Body of pancreas (tissue), 4 donors: ENCODE measurements at regions not wholly inside any gene's neighbourhood (a gene's known extent, or its start where the extent isn't known, plus 50 kb on each side); places are given as distances from the start of the nearest gene placed in this dataset.

ENCODE experiments used
- ATAC-seq: fragments of 150-250 bp; one replicate; pipeline ENCODE4 v1.9.1; 2016
- DNase-seq, 4 donors: peaks; one replicate each; pipeline ENCODE4 v3.0.0-alpha.2; 2019
- H3K27ac ChIP-seq, 4 donors: fragments of 200-600 bp; sonication (generic); 1 replicate in 3 of 4; 2 replicates in 1 of 4; pipeline versions ENCODE4 v1.5.1 to v1.6.1; 2016 to 2019; ENCODE audit warnings: mild to moderate bottlenecking in 1 of 4, mixed read lengths in 1 of 4, moderate library complexity in 1 of 4
- H3K27me3 ChIP-seq, 2 donors: fragments of 200-600 bp; sonication (generic); one replicate each; pipeline ENCODE4 v1.6.0; 2016; ENCODE audit warnings: mild to moderate bottlenecking in 1 of 2
- H3K36me3 ChIP-seq, 2 donors: fragments of 200-600 bp; sonication (generic); replicated peaks in 1 of 2; 2 replicates each; pipeline ENCODE4 v1.5.1; 2016; ENCODE audit warnings: low read depth in 2 of 2; ENCODE audit not compliant: insufficient read depth in 1 of 2
- H3K4me1 ChIP-seq: fragments of 200-600 bp; sonication (generic); one replicate; pipeline ENCODE4 v1.6.0; 2016
- H3K4me3 ChIP-seq, 2 donors: fragments of 200-600 bp; sonication (generic); 1 replicate in 1 of 2; 2 replicates in 1 of 2; pipeline ENCODE4 v1.5.1; 2016 to 2019
- H3K9me3 ChIP-seq, 3 donors: fragments of 200-600 bp; sonication (generic); 1 replicate in 2 of 3; 2 replicates in 1 of 3; pipeline ENCODE4 v1.5.1; 2016
- POLR2A ChIP-seq, 3 donors: fragments of 450-650 bp; IDR thresholded peaks; one replicate each; pipeline ENCODE4 v1.6.1; 2016; ENCODE audit warnings: antibody characterized with exemption in 3 of 3, mild to moderate bottlenecking in 2 of 3
- WGBS, 2 donors: methylation state at CpG; one replicate each; pipeline ENCODE4 v1.1.5; 2017; 5-methylcytosine and 5-hydroxymethylcytosine counted together
- intact Hi-C: fragments of 100-400 bp; cut with DNase I; formaldehyde crosslinking; loops from one replicate; pipeline ENCODE4 v1.15.1; 2023
- TF ChIP-seq, protein P1 (sequence below), 7 experiments: fragments of 450-650 bp in 4 of 7; fragments of 200-600 bp in 3 of 7; sonication (generic) in 3 of 7; IDR thresholded peaks; one replicate each; pipeline ENCODE4 v1.5.1; 2016 to 2019; ENCODE audit warnings: antibody characterized with exemption in 7 of 7

DNA sequence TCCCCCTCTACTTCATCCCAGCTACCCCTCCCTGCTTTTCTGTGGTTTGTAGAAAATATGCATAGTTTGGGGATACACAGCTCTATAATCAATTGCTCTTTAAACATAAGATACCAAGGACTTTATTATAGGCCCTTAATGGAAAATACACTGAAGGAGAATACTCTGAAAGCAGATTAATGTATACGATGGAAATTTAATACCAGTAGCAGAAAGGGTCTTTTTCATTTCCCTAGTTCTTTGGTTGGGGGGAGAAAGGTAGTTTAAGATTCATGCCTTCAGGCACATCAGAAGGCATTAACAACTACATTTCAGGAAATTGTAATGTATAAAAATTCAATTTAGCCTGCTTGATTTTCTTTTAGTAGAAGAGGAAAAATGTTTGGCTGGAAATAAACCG lies 452.9 kb upstream of the ZNF608 start:
- WGBS, 2 donors = 84 to 88% methylated on average over 2 of the region's 2 CpGs
- DNase-seq (no peak), ATAC-seq (no peak)
- Histone ChIP-seq H3K27me3 (no peaks in the 10 kb centered on the region), H3K36me3 (no peaks in the 10 kb centered on the region), H3K9me3 (no peaks in the 10 kb centered on the region), H3K4me1 (peaks cover 13% of the 10 kb centered on the region), H3K27ac (no peak overlapping the region), H3K4me3 (no peak overlapping the region)
- intact Hi-C loops = no loop called here
- TF ChIP-seq, protein P1, sequence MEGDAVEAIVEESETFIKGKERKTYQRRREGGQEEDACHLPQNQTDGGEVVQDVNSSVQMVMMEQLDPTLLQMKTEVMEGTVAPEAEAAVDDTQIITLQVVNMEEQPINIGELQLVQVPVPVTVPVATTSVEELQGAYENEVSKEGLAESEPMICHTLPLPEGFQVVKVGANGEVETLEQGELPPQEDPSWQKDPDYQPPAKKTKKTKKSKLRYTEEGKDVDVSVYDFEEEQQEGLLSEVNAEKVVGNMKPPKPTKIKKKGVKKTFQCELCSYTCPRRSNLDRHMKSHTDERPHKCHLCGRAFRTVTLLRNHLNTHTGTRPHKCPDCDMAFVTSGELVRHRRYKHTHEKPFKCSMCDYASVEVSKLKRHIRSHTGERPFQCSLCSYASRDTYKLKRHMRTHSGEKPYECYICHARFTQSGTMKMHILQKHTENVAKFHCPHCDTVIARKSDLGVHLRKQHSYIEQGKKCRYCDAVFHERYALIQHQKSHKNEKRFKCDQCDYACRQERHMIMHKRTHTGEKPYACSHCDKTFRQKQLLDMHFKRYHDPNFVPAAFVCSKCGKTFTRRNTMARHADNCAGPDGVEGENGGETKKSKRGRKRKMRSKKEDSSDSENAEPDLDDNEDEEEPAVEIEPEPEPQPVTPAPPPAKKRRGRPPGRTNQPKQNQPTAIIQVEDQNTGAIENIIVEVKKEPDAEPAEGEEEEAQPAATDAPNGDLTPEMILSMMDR (IDR thresholded peaks at IDR 0.05) = no peak
- TF ChIP-seq POLR2A (IDR thresholded peaks at IDR 0.05) = no peak

DNA sequence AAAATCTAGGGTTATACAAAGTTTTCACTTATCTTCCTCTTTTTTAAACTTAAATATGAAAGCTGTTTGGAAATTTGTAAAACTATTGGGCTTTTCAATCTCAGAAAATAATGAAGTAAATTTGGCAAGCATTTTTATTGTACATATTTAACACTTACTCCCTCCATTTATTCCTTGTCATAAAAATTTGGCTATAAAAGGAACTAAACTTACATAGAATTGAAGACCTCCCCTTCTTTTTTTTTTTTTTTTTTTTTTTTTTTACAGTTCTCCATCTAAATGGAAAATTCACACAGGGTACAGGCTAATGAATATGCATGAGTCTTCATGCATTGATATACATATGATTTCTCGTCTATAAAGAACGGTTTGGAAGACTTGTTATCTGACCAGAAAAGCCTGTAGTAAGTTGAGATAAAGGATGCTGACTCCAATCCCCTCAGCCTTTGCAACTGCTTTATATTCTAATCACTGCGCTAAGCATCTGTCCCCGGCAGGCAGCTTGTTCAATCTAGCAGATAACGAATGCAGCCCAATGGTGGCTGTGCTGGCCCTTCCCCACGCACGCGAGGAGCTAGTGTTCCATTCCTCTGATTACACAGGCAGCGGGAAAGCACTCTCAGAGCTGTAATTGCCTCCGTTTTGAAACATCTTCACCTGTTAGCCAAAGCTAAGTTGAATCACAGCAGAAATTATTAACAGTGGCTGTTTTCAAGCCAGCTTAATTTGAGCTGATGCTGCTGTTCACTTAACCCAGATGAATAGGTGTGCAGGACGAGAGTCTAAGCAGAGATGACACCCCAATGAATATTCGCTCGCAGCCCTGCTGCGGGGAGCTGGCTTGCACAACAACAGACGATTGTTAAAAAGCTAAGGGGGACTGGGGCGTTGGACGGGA lies 453.8 kb upstream of the ZNF608 start:
- Histone ChIP-seq H3K4me3 (no peak overlapping the region), H3K27me3 (no peaks in the 10 kb centered on the region), H3K36me3 (no peaks in the 10 kb centered on the region), H3K9me3 (no peaks in the 10 kb centered on the region), H3K4me1 (peaks cover 13% of the 10 kb centered on the region), H3K27ac (no peak overlapping the region)
- WGBS, 2 donors = 31 to 53% methylated on average over 15 to 17 of the region's 17 CpGs
- intact Hi-C loops = no loop called here
- ATAC-seq = no peak
- no peak for TF ChIP-seq POLR2A (IDR thresholded peaks at IDR 0.05)
- TF ChIP-seq, protein P1 (IDR thresholded peaks at IDR 0.05) = no peak
- DNase-seq = peak in 3 of 4 donors; percentile 13 to 28 (median 17)

DNA sequence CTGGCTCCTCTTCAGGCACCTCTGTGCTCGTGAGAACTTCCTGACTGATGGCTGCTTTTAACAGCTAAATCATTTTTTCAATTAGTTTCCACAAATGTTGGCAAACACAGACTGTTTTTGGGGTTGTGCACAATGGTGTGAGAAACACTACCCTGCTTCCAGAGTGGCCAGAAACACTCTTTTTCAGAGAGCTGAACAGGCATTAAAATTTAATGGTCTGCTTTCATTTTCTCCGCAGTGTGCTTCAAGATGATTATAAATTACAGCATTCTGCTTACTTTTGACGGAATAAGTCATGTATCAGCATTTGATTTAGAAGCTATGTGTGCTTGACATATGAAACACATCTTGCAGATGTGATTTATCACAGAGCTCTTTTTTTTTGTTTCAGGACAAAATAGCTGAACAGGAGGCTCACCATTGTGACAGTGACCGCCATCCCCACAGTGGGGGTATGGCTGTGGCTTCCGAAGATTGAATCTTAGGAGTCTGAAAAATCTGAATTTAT lies 454.5 kb upstream of the ZNF608 start:
- 68 to 72% methylated on average over 5 of the region's 5 CpGs for WGBS, 2 donors
- Histone ChIP-seq H3K36me3 (no peaks in the 10 kb centered on the region), H3K27ac (no peak overlapping the region), H3K4me1 (peaks cover 13% of the 10 kb centered on the region), H3K27me3 (no peaks in the 10 kb centered on the region), H3K9me3 (no peaks in the 10 kb centered on the region), H3K4me3 (no peak overlapping the region)
- DNase-seq (no peak), ATAC-seq (no peak)
- TF ChIP-seq, protein P1 (IDR thresholded peaks at IDR 0.05) = no peak
- intact Hi-C loops = no loop called here

DNA sequence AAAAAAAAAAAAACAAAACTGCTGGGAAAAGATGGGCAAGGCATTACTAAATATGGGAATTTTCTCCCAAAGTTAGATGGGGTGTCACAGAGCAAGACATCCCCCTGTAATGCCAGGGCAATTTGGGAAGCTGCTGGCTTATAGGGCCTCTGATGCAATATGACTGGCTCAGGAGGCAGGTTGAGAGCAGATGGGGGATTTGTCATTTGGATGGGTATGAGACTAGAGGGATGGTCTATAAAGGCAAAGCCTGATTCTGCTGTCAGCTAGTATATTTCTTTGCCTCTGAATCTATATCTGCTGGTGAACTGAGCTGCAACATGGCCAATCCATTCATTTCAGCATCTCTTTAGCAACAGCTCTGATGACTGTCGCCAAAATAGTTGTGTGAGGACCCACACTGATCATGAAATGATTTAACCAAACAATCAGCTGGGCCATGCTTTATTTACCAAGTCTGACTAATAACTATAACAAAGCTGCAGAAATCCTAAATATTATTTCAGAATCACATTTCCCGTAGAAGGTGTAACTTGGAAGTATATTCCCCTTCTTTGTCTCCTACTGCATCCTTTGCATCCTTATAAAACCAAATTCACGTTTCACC lies 455.1 kb upstream of the ZNF608 start:
- no peaks in the 10 kb centered on the region for H3K9me3 ChIP-seq
- TF ChIP-seq POLR2A (IDR thresholded peaks at IDR 0.05) = no peak
- TF ChIP-seq, protein P1 (IDR thresholded peaks at IDR 0.05) = no peak
- no peaks in the 10 kb centered on the region for H3K36me3 ChIP-seq
- no peak for DNase-seq
- no peak overlapping the region for H3K4me3 ChIP-seq
- H3K27me3 ChIP-seq = no peaks in the 10 kb centered on the region
- H3K4me1 ChIP-seq = peaks cover 6% of the 10 kb centered on the region
- WGBS, 2 donors = 89 to 90% methylated on average over 3 of the region's 3 CpGs
- no peak for ATAC-seq
- intact Hi-C loops = no loop called here
- no peak overlapping the region for H3K27ac ChIP-seq
